ENCODE measurements at regions not wholly inside any gene's neighbourhood (a gene's known extent, or its start where the extent isn't known, plus 50 kb on each side); places are given as distances from the start of the nearest gene placed in this dataset.

DNA sequence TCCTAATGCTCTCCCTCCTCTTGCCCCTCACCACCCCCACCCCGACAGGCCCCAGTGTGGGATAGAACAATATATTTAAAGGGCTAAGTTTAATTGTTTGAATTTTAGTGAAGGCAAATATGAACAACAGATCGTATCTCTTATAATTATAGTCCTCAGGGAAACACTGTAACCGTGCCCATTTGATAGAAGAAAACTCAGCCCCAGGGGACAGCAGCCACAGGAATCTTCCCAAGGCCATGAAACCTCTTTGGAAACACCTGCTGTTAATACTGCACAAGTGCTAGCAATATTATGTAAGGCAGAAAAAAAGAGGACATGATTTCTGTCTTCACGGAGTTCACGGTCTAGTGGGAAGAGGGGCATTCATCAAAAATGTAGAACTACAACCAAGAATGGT is 142.2 kb downstream of the URB2 start:
- DNase-seq, result no peak

DNA sequence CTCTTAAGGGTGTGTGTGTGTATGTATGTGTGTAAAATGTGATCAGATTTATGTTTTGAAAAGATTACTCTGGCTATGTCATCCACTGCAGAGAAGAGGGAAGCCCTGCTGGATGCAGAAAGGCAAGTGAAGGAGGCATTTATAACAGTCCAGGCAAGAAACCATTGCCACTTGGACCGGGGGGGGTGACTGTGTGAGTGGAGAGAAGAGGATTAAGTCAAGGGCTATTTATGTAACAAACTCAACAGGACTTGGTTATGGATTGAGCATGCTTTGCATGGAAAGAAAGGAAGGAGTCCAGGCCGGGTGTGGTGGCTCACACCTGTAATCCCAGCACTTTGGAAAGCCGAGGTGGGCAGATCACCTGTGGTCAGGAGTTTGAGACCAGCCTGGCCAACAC is 143.0 kb downstream of the URB2 start:
- no peak for DNase-seq

DNA sequence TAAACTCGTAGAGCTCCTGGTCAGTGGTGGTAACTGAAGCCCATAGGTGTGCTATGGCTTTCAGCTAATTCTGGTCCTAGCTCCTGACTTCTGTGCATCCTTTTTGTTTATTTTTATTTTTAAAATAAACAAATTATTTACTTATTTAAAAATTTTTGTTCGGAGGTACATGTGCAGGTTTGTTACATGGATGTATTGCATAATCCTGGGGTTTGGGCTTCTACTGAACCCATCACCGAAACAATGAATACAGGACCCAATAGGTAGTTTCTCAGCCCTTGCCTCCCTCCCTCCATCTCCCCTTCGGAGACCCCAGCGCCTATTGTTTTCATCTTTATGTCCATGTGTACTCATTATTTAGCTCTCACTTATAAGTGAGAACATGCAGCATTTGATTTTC is 143.8 kb downstream of the URB2 start:
- no peak for DNase-seq

DNA sequence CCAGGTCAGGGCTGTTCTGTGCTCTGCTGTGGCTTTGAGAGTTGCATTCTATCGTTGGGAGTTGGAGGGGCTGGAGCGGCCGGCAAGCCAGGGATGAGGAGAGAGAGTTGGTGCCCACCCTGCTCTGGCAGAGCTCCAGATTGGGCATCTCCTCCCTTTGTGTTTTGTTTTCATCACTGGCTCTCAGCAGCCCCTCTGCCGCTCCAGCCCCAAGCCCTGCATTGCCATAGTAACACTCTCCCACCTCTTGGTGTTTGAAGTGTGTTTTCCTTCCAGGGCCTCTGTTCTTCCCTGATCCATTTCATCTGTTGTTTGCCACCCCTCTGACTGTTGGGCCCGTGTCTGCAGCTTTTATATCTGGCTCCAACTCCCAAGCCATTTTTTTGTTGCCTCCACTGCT is 152.7 kb downstream of the URB2 start:
- no peak for DNase-seq

DNA sequence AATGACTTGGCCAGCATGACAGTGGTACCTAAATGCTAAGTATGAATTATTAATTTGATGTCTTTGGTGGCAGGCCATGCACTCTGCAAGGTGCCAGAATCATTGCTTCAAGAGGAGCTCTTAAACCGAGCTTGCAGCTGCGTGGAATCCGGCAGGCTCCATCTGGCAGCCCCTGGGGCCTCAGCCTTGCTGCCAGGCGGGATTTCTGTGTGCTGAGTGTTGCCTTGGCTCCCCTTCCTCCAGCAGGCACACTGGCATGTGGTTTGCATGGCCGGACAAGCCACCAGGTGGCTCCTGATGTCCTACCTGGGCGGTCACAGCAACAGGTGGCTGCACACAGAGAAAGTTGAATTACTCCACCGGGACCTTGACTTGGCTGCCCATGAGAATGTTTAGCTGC is 155.4 kb downstream of the URB2 start:
- no peak for DNase-seq

DNA sequence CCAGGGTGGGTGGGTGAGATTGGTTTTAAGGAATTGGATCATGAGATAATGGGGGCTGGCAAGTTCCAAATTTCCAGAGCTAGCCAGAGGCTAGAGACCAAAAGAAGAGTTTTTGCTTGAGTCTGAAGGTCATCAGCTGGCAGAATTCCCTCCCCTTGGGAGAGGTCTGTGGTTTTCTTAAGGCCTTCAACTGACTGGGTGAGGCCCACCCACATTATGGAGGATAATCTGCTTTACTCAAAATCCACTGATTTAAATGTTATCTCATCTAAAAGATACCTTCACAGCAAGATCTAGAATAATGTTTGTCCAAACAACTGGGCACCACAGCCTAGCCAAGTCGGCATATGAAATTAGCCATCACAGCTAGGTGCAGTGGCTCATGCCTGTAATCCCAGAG is 156.4 kb downstream of the URB2 start:
- no peak for DNase-seq

DNA sequence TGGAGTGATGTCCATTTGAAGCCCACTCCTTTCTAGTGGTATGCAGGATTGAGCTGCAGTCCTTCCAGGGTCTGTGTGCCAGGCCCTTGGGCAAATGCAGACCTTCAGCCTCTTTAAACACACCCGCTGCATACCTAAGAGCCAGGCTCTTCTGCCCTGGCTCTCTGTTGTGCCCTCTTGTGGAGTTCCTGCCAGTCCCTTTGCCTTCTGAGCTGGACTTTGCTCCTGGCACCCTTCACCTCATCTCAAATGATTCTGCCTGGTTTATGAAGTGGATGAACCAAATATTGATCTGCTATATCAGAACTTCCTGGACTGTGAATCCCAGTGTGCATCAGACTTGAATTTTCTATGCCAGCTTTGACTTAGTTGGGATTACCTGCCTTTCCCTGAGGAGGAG is 158.8 kb downstream of the URB2 start:
- no peak for DNase-seq

DNA sequence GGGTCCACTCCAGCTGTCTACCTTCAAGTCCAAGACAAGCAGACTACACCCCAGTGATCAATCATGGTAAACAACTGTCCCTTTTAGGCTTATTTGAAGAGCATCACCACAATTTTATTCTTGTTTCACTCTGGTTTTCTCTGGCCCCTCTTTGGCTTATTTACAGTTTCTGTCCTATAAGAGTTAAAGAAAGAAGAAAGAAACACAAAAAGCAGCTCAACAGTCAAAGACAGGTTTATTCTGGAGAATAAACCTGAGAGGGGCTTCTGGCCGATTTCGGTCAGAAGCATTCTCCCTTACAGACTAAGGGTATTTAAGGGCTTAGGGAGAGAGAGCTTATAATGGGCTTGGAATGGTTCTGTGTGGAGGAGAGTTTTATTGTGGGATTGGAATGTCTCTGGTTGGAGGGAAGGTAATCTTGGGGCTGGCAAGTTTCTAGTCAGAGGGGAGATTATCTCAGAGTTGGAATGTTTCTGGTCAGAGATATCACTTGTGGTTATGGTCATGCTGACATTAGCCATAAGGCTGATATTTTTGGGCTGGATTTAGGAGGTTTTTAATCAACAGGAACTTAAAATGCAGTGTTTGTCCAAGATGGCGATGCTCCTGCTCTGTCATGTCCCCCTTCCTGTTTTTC is 161.0 kb downstream of the URB2 start:
- DNase-seq, result no peak

DNA sequence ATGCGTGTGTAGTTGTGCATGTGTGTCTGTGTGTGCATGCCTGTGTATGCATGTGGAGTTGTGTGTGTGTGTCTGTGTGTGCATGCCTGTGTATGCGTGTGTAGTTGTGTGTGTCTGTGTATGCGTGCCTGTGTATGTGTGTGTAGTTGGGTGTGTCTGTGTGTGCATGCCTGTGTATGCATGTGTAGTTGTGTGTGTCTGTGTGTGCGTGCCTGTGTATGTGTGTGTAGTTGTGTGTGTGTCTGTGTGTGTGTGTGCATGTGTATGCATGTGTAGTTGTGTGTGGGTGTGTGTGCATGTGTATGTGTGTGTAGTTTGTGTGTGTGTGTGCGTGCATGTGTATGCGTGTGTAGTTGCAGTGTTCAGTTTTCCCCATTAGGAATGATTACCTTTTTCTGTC is 162.0 kb downstream of the URB2 start:
- no peak for DNase-seq

DNA sequence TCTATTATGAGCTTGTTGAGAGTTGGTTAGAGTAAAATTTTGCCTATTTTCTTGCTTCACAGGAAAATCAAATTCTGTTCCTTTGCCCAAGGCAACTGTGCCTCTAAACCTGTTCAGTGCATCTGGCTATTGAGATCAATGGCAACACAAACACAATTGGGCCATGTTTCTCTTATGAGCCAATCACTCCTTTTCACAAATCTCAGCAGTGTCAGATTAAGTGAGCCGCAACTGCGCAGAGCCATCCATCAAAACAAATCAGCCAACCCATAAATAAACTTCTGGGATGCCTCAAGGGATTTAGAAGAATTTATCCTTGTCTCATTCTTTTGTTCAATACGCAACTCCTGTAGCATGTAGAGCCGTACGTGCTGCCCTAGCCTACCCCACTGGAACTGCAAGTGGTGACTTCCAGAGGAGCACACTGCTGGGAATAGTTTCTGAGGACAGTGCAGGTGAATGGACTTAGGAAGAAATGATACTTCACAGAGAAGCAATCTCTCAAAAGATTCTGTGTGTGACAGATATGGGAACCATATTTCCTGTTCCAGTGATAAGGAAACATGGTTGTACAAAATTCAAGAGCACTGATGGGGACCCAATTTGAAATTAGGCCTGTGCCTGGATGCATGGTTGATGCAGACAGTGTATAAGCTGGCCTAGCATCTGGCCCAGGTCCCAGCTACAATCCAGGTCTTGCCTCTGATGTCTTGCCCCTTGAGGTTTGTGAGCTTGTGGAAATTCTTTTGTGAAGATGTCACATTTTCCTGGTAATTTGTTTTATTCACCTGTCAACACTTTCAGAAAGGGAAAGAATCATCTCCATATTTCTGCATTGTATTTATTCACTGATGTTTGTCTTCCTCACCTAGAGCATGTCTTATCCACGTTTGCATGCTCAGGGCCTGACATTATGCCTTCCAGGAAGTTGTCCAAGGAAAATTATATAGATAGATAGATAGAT is 166.2 kb downstream of the URB2 start:
- DNase-seq, result no peak

DNA sequence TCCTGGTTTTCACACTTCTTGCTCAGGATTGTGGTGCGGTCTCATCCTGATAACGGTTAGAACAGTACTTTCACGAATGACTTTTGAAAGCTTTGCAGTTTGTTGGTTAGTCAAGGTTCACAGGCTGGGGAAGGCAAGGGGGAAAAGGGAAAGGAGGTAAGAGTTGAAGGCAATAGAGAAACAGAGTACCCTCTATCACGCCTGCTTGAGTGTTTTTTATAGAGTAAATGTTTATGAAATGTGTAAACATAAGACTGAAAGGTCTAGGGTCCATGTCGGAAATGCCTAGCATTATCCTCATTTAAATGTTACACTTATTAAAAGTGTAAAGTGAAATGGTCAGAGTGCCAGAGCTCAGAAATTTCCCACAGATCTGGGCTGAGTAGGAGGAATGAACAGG is 167.4 kb downstream of the URB2 start:
- no peak for DNase-seq

DNA sequence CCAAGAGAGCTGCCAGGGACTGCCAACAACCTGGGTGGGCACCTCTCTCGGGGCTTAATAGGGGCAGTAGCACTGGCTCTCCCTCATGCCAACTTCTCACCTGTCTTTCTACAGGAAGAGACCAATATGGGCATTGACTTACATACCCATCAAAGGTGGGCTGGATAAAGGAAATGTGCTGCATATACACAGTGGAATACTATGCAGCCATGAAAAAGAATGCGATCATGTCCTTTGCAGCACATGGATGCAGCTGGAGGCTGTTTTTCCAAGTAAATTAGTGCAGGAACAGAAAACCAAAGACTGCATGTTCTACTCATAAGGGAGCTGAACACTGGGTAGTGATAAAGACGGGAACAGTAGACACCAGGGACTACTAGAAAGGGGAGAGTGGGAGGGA is 172.5 kb downstream of the URB2 start:
- DNase-seq, result no peak

DNA sequence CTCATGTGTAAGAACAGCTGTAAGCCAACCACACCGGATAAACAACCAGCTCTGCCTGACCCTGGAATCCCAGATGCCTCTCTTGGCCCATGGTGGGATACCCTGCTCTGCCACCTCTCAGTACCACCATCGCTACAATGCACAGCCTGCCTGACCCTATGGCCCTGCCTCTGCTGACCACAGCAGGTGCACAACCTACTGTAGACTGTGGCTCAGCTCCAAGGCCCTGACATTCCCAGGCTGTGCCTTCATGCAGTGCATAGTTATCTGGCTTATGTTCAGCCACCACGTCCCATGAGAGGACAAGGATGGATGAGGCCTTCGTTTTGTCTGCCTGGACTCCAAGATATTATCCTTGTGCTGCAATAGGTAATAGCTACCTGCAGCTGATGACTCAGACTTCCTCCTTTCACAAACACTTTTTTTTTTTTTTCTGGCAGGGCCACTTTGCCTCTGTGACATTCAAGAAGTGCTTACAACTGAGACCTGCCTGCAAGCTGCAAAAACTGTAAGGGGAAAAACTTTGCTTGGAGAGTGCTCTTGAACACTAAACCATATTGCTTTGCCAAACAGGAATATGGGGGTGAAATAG is 177.7 kb downstream of the URB2 start:
- DNase-seq, result no peak

DNA sequence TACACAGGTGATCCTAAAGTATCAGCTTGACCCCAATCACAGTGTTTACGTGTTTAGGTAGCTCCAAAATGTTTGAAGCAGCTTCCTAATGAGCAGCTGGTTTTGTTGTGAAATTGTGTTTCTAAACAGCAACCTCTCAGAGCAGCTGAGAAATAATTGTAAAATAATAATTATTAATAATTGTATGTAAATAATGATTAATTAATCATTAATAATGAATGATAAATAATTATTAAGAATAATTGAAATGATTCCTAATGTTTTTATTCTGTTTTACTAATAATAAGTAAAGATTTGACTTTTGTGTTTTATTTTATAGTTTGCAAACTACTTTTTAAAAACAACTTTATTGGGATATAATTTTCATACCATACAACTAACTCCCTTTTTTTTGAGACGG is 182.2 kb downstream of the URB2 start:
- no peak for DNase-seq

DNA sequence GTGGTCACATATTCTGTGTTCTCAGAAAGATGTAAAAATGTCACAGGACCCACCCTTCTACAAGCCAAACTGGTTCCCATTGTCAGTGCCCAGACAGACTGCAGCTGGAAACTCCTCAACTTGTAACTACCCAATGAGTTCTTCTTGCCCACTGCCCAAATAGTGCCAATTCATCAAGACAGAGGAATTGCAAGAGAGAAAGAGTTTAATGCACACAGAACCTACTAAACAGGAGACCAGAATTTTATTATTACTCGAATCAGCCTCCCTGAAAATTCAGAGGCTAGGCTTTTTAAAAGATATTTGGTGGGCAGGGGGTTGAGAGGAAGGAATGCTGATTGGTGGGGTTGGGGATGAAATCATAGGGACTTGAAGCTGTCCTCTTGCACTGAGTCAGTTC is 184.1 kb downstream of the URB2 start:
- DNase-seq, result no peak

DNA sequence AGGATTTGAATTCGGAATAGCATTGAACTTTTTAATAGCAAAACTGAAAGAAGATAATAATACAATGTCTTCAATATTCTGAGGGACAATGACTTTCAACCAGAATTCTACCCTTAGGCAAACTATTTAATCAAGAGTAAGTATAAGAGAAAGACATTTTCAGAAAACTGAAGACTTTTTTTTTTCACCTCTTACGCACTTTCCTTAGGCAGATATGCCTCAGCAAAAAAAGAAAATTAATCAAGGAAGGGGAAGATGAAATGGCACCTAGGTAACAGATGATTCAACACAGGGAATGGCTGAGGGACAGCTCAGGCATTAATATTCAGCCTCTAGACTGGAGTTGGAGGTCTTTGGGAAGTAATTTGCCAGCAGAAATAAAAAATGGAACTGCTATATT is 184.9 kb downstream of the URB2 start:
- DNase-seq, result no peak

DNA sequence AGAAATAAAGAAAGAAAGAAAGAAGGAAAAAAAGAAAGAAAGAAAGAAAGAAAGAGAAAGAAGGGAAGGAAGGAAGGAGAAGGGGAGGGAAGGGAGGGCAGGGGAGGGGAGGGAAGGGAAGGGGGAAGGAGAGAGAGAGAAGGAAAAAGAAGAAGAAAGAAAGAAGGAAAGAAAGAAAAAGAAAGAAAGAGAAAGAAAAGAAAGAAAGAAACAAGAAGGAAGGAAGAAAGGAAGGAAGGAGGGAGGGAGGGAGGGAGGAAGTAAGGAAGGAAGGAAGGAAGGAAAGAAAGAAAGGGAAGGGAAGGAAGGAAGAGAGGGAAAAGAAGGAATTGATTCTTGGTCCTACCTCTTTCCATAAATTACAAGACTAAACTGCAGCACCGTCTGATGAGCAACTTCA is 186.1 kb downstream of the URB2 start:
- DNase-seq, result no peak

DNA sequence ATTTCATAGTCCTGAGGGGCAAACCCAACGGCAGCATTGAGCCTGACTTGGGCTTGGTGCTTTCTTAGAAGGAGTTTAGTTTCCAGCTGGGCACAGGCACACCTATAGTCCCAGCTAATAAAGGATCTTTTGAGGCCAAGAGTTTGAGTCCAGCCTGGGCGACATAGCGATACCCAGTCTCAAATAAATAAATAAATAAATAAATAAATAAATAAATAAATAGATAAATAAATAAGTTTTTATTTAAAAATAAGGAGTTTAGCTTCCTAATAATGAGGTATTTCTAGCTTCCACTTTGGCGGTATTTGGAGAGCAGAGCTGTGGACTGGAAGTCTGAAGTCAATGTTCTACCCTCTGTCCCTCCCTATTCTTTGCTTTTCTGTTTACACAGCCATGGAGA is 186.6 kb downstream of the URB2 start:
- DNase-seq, result no peak

DNA sequence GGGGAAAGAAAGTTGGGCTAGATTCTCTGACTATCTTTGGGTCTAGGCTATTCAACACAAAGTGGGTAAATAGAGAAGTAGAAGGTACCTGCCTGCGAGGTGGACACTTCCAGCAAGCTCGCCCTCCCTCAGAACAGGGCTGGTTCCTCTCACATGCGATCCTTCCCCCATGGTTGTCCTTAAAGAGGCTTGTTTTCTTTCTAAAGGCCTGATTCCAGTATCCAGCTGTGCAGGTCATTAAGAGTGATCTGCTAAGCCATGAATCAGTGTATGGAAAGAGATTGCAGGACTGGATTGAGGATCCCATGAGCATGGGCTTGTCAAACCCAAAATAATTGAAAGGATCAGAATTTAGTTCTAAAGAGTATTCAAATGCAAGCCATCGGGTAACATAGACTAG is 189.0 kb downstream of the URB2 start:
- no peak for DNase-seq

DNA sequence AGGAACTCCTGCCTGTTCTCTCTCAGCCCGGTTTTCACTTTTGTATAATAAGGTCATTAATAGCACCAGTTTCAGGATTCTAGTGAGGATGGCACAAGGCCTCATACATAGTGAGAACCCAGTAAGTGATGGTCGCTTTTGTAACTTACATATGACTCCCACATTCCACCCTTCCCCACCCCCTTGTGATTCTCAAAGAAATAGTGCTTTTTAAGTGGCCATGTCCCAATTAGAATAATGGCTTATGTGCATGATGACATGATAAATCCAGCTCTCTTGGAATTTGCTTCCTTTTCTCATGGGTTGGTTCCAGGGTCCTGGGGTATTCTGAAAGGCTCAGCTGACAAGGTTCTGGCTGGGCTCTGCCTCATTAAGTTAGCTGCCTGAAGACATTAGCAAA is 189.9 kb downstream of the URB2 start:
- DNase-seq, result no peak

DNA sequence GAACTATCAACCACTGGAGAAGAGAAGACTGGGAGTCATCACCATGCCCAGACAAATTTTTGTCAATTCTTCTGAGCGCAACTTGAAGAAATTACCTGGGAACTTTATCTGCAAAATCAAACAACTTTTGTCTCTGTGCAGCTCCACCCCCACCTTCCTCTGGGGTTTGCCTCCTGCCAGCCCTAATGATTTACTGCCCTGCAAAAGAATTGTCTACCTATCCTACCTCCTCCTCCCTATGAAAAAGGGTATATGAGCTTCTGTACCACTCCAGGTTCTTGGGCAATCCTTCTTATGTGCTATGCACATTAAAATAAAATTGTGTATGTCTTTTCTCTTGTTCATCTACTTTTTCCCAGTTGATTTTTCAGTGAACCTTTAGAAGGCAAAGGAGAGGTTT is 191.9 kb downstream of the URB2 start:
- DNase-seq, result no peak

DNA sequence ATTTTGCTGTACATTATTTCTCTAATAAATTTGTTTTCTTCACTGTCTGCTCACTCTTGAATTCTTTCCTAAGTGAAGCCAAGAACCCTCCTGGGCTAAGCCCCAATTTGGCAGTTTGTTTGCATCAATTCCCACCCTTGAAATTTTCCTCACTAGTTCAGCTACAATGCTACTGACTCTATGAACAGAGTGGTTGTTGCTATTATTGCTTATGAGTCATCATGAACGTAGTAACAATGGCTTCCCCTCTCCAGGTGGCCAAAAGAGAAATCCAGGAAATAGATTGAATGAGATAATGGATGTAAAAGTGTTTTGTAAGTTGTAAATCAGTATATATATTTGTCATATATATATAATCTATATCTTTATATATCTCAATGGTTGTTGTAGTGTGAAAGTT is 193.0 kb downstream of the URB2 start:
- no peak for DNase-seq

DNA sequence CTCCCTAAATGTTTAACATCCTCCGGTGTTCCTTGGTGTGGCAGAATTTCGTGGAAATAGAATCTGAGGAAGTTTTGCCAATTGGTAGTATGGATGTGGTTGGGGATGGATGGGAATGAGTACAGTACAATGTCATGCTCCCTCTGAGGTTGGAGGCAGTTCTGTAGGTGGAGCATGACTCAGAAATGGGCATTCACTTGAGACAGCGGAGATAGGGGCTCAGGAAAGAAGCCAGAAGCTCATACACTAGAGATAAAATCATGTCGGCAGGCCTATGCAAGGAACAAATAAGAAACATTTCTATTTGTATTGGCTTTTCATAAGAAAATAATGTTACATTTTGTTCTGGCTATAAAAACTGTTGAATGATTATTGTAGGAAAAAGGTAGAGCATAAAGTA is 196.0 kb downstream of the URB2 start:
- no peak for DNase-seq

DNA sequence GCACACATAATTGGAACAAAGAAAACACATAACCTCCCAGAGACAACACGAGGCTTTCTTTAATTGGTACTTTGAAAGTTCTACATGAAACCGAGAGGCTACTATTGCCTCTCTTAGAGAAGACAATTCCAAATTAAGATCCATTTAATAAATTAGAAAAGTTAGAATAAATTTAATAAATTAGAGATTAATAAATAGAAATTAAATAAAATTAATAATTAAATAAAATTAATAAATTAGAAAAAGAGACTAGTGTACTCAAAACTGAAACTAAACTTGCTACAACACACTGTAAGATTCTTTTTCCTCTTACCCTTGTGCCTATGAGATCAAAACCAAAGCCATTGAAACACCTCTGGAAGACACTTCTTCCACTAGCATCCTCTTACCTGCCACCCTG is 199.0 kb downstream of the URB2 start:
- no peak for DNase-seq

Measured in T1000 (cell line).